K562 (cell line): ENCODE measurements at regions not wholly inside any gene's neighbourhood (a gene's known extent, or its start where the extent isn't known, plus 50 kb on each side); places are given as distances from the start of the nearest gene placed in this dataset.

Experiments
- ARID2 ChIP-seq: fragments of 450-650 bp; IDR thresholded peaks from 2 replicates; pipeline ENCODE4 v1.6.1; 2017; ENCODE audit warnings: antibody characterized with exemption, mild to moderate bottlenecking
- KAT7 ChIP-seq: sonication (generic); formaldehyde crosslinking; IDR thresholded peaks from 2 replicates; pipeline ENCODE4 v1.8.0; 2022; ENCODE audit warnings: missing genetic modification reagents, mild to moderate bottlenecking, borderline replicate concordance
- MTA3 ChIP-seq: fragments of 450-650 bp; formaldehyde crosslinking; IDR thresholded peaks from 2 replicates; pipeline ENCODE4 v1.6.1; 2017; ENCODE audit warnings: mild to moderate bottlenecking, borderline replicate concordance
- NFRKB ChIP-seq: fragments of 450-650 bp; IDR thresholded peaks from 2 replicates; pipeline ENCODE4 v1.6.1; 2016; ENCODE audit warnings: low read depth
- PTBP1 ChIP-seq: fragments of 200-400 bp; formaldehyde crosslinking; IDR thresholded peaks from 2 replicates; pipeline ENCODE4 v1.6.1; 2017; ENCODE audit warnings: low read depth, low read length
- XRCC4 ChIP-seq: IDR thresholded peaks from one replicate; pipeline ENCODE4 v1.6.1; 2011; ENCODE audit not compliant: insufficient read depth, insufficient read length; ENCODE audit errors: extremely low read depth
- ZNF586 ChIP-seq: fragments of 450-650 bp; formaldehyde crosslinking; conservative IDR thresholded peaks from 2 replicates; pipeline ENCODE4 v1.4.0; 2020; ENCODE audit warnings: mild to moderate bottlenecking, moderate library complexity
- ZNF668 ChIP-seq: fragments of 250-450 bp; sonication (Bioruptor Pico); IDR thresholded peaks from 2 replicates; pipeline ENCODE4 v1.8.0; 2022; ENCODE audit warnings: mild to moderate bottlenecking, inconsistent platforms
- TF ChIP-seq, protein P1 (sequence below), 2 experiments: IDR thresholded peaks in 1 of 2; conservative IDR thresholded peaks in 1 of 2; 2 replicates each; pipeline ENCODE4 v1.6.1; 2016; ENCODE audit warnings: low read depth in 2 of 2, mild to moderate bottlenecking in 1 of 2, missing compliant biosample characterization in 1 of 2, missing genetic modification characterization in 1 of 2, moderate library complexity in 1 of 2
- TF ChIP-seq, protein P2 (sequence below): fragments of 450-650 bp; IDR thresholded peaks from 2 replicates; pipeline ENCODE4 v1.6.1; 2016
- TF ChIP-seq, protein P3 (sequence below): sonication (generic); formaldehyde crosslinking; IDR thresholded peaks from 2 replicates; pipeline ENCODE4 v1.8.1; 2023; ENCODE audit warnings: mild to moderate bottlenecking, missing genetic modification reagents

DNA sequence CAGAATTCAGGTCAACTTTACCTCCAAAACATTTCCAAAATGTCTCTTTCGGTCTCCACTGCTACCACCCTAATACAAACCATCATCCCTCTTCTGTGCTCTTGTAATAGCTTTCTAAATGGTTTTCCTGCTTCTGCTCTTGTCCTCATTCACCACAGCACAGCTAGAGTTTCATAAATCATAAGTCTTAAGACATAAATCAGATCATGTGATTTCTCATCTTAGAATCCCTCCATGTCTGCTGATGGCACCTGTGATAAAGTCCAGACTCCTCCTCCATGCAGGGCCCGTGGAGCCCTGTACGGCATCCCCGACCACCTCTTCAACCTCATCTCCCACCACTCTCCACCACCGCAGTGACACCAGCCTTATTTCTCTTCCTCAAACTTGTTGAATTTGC, 212.3 kb upstream of the MKLN1 start (continued):
- TF ChIP-seq, protein P1, sequence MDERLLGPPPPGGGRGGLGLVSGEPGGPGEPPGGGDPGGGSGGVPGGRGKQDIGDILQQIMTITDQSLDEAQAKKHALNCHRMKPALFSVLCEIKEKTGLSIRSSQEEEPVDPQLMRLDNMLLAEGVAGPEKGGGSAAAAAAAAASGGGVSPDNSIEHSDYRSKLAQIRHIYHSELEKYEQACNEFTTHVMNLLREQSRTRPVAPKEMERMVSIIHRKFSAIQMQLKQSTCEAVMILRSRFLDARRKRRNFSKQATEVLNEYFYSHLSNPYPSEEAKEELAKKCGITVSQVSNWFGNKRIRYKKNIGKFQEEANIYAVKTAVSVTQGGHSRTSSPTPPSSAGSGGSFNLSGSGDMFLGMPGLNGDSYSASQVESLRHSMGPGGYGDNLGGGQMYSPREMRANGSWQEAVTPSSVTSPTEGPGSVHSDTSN (CRISPR knock-in tag; IDR thresholded peaks at IDR 0.05; ENCODE audit: low read depth) = no peak
- TF ChIP-seq, protein P1 (tag; conservative IDR thresholded peaks at IDR 0.05; ENCODE audit: low read depth) = peak; percentile 75
- TF ChIP-seq, protein P2, sequence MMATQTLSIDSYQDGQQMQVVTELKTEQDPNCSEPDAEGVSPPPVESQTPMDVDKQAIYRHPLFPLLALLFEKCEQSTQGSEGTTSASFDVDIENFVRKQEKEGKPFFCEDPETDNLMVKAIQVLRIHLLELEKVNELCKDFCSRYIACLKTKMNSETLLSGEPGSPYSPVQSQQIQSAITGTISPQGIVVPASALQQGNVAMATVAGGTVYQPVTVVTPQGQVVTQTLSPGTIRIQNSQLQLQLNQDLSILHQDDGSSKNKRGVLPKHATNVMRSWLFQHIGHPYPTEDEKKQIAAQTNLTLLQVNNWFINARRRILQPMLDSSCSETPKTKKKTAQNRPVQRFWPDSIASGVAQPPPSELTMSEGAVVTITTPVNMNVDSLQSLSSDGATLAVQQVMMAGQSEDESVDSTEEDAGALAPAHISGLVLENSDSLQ = peak; percentile 30; the same call in 1 of the 2 replicates
- TF ChIP-seq ZNF668 (CRISPR knock-in tag) = 0 out of 2 replicates have a peak, but pooled peaks have one; percentile 21
- TF ChIP-seq XRCC4 = no peak
- TF ChIP-seq MTA3 = no peak
- TF ChIP-seq ZNF586 (CRISPR knock-in tag) = no peak
- TF ChIP-seq PTBP1 = no peak
- TF ChIP-seq, protein P3, sequence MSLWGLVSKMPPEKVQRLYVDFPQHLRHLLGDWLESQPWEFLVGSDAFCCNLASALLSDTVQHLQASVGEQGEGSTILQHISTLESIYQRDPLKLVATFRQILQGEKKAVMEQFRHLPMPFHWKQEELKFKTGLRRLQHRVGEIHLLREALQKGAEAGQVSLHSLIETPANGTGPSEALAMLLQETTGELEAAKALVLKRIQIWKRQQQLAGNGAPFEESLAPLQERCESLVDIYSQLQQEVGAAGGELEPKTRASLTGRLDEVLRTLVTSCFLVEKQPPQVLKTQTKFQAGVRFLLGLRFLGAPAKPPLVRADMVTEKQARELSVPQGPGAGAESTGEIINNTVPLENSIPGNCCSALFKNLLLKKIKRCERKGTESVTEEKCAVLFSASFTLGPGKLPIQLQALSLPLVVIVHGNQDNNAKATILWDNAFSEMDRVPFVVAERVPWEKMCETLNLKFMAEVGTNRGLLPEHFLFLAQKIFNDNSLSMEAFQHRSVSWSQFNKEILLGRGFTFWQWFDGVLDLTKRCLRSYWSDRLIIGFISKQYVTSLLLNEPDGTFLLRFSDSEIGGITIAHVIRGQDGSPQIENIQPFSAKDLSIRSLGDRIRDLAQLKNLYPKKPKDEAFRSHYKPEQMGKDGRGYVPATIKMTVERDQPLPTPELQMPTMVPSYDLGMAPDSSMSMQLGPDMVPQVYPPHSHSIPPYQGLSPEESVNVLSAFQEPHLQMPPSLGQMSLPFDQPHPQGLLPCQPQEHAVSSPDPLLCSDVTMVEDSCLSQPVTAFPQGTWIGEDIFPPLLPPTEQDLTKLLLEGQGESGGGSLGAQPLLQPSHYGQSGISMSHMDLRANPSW (CRISPR knock-in tag) = no peak
- no peak for TF ChIP-seq KAT7 (CRISPR knock-in tag)
- TF ChIP-seq NFRKB = no peak
- TF ChIP-seq ARID2 = no peak
